ENCODE measurements at regions not wholly inside any gene's neighbourhood (a gene's known extent, or its start where the extent isn't known, plus 50 kb on each side); places are given as distances from the start of the nearest gene placed in this dataset.

DNA sequence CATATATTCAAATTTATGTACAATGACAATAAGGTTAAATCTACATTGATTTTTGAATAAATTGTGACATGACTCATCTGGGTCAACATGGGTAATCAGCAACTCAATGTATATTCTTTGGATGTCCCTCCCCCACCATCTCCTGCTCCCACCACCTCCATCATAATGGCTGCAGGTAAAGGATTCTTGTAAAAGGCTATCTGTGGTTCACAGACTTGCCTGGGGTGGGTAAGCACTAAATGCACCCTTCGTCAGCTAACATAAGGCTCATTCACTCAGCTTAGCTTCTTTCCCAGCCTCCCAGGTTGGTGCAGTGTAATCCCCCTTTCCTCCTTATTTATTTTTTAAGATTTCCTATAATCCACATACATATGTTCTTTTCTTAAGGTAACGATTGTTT is 355.7 kb upstream of the DPYD start:
- TF ChIP-seq, protein P1, sequence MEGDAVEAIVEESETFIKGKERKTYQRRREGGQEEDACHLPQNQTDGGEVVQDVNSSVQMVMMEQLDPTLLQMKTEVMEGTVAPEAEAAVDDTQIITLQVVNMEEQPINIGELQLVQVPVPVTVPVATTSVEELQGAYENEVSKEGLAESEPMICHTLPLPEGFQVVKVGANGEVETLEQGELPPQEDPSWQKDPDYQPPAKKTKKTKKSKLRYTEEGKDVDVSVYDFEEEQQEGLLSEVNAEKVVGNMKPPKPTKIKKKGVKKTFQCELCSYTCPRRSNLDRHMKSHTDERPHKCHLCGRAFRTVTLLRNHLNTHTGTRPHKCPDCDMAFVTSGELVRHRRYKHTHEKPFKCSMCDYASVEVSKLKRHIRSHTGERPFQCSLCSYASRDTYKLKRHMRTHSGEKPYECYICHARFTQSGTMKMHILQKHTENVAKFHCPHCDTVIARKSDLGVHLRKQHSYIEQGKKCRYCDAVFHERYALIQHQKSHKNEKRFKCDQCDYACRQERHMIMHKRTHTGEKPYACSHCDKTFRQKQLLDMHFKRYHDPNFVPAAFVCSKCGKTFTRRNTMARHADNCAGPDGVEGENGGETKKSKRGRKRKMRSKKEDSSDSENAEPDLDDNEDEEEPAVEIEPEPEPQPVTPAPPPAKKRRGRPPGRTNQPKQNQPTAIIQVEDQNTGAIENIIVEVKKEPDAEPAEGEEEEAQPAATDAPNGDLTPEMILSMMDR (IDR thresholded peaks at IDR 0.05; ENCODE audit: poor library complexity, severe bottlenecking) = no peak
- no peak for TF ChIP-seq EZH2 (IDR thresholded peaks at IDR 0.05; ENCODE audit: borderline replicate concordance, insufficient read depth, low read length, poor library complexity, severe bottlenecking)
- TF ChIP-seq SMC3 (conservative IDR thresholded peaks at IDR 0.05; ENCODE audit: poor library complexity) = no peak
- no peak for TF ChIP-seq POLR2AphosphoS5 (IDR thresholded peaks at IDR 0.05)
- TF ChIP-seq TAF1 (IDR thresholded peaks at IDR 0.05; ENCODE audit: low read depth) = no peak
- no peak for TF ChIP-seq EP300 (conservative IDR thresholded peaks at IDR 0.05; ENCODE audit: poor library complexity, severe bottlenecking)
- TF ChIP-seq, protein P2, sequence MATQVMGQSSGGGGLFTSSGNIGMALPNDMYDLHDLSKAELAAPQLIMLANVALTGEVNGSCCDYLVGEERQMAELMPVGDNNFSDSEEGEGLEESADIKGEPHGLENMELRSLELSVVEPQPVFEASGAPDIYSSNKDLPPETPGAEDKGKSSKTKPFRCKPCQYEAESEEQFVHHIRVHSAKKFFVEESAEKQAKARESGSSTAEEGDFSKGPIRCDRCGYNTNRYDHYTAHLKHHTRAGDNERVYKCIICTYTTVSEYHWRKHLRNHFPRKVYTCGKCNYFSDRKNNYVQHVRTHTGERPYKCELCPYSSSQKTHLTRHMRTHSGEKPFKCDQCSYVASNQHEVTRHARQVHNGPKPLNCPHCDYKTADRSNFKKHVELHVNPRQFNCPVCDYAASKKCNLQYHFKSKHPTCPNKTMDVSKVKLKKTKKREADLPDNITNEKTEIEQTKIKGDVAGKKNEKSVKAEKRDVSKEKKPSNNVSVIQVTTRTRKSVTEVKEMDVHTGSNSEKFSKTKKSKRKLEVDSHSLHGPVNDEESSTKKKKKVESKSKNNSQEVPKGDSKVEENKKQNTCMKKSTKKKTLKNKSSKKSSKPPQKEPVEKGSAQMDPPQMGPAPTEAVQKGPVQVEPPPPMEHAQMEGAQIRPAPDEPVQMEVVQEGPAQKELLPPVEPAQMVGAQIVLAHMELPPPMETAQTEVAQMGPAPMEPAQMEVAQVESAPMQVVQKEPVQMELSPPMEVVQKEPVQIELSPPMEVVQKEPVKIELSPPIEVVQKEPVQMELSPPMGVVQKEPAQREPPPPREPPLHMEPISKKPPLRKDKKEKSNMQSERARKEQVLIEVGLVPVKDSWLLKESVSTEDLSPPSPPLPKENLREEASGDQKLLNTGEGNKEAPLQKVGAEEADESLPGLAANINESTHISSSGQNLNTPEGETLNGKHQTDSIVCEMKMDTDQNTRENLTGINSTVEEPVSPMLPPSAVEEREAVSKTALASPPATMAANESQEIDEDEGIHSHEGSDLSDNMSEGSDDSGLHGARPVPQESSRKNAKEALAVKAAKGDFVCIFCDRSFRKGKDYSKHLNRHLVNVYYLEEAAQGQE (IDR thresholded peaks at IDR 0.05; ENCODE audit: borderline replicate concordance) = no peak
